ENCODE measurements at regions not wholly inside any gene's neighbourhood (a gene's known extent, or its start where the extent isn't known, plus 50 kb on each side); places are given as distances from the start of the nearest gene placed in this dataset.

DNA sequence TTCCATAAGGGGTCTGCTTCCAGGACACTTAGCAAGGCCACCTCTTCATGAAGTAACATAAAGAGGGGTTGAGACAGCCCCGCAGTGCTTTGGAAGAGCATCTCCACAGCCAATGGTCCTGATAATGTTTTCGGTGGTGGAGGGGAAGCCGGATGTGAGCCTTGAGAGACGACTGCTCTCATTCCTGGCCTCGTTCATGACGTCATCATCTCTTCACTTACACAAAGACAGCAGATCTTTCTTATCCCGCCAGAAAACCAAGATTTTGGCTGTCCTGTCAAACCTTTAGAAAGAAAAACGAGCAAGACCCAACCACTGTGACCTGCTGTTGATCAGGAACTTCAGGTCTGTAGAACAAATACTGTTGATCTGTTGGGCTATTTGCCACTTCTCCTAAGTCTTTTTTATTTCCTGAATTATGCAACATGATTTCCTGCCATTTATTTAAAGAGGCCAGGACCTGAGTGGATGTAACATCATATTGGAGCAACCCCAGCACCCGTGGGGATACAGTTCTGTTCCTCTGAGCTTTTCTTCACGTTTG lies 89.0 kb upstream of the IRX2 start:
- intact Hi-C loops (cut with DNase I) = no loop called here
- no peaks in the 10 kb centered on the region for H3K27me3 ChIP-seq (replicated peaks; ENCODE audit: insufficient read depth)
- no peak for TF ChIP-seq POLR2AphosphoS5 (IDR thresholded peaks at IDR 0.05)
- TF ChIP-seq, protein P1, sequence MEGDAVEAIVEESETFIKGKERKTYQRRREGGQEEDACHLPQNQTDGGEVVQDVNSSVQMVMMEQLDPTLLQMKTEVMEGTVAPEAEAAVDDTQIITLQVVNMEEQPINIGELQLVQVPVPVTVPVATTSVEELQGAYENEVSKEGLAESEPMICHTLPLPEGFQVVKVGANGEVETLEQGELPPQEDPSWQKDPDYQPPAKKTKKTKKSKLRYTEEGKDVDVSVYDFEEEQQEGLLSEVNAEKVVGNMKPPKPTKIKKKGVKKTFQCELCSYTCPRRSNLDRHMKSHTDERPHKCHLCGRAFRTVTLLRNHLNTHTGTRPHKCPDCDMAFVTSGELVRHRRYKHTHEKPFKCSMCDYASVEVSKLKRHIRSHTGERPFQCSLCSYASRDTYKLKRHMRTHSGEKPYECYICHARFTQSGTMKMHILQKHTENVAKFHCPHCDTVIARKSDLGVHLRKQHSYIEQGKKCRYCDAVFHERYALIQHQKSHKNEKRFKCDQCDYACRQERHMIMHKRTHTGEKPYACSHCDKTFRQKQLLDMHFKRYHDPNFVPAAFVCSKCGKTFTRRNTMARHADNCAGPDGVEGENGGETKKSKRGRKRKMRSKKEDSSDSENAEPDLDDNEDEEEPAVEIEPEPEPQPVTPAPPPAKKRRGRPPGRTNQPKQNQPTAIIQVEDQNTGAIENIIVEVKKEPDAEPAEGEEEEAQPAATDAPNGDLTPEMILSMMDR (IDR thresholded peaks at IDR 0.05) = no peak
- TF ChIP-seq POLR2A (IDR thresholded peaks at IDR 0.05) = no peak
- no peaks in the 10 kb centered on the region for H3K36me3 ChIP-seq
- H3K4me3 ChIP-seq = no peak overlapping the region
- no peaks in the 10 kb centered on the region for H3K4me1 ChIP-seq (replicated peaks)
- H3K9me3 ChIP-seq = no peaks in the 10 kb centered on the region
- DNase-seq (ENCODE audit: low spot score) = no peak
- no peak overlapping the region for H3K27ac ChIP-seq
- WGBS = 68% methylated on average over 10 of the region's 10 CpGs

DNA sequence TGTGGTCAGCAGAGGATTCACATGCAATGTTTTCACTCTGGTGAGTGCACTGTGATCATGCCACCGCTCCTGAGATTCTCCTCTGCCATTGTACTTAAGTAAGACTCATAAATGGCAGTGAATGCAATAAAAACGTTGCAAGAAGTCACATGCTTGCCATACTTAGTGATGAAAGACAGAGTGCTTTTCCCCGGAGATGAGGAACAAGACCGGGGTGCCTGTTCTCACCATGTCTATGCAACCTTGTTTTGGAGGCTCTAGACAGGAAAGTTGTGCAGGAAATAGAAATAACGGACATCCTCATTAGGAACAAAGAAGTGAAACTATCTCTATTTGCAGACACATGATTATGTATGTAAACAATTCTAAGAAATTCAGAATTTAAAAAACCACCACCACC lies 84.7 kb upstream of the IRX2 start:
- Histone ChIP-seq H3K36me3 (no peaks in the 10 kb centered on the region), H3K27ac (no peak overlapping the region), H3K4me1 (replicated peaks) (no peaks in the 10 kb centered on the region), H3K4me3 (no peak overlapping the region), H3K9me3 (no peaks in the 10 kb centered on the region), H3K27me3 (replicated peaks; ENCODE audit: insufficient read depth) (no peaks in the 10 kb centered on the region)
- DNase-seq (ENCODE audit: low spot score) = no peak
- WGBS = 40% methylated on average over 5 of the region's 5 CpGs
- TF ChIP-seq, protein P1 (IDR thresholded peaks at IDR 0.05) = no peak
- TF ChIP-seq POLR2A (IDR thresholded peaks at IDR 0.05) (no peak), POLR2AphosphoS5 (IDR thresholded peaks at IDR 0.05) (no peak)
- intact Hi-C loops (cut with DNase I) = no loop called here

DNA sequence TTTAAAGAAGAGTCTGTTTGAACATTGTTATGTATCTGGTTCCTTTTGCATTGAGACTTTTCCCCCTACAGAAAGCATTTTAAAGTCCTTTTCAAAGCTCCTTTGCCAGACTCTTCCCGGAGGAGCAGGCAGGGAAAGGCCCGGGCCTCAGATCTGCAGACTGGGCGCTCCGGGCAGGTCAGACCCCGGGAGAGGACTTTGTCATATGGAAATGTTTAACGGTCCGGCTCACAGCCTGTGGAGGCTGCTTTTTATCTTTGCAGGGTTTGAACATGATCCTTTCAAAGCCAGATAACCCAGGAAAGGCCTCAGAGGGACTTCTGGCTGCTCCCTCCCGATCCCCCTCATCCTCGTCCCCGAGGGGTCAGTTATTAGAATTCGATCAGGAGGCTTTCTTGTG lies 82.1 kb upstream of the IRX2 start:
- Histone ChIP-seq H3K27me3 (replicated peaks; ENCODE audit: insufficient read depth) (no peaks in the 10 kb centered on the region), H3K36me3 (no peaks in the 10 kb centered on the region), H3K9me3 (no peaks in the 10 kb centered on the region), H3K4me1 (replicated peaks) (no peaks in the 10 kb centered on the region), H3K27ac (no peak overlapping the region), H3K4me3 (no peak overlapping the region)
- TF ChIP-seq, protein P1 (IDR thresholded peaks at IDR 0.05) = no peak
- no peak for TF ChIP-seq POLR2AphosphoS5 (IDR thresholded peaks at IDR 0.05)
- TF ChIP-seq POLR2A (IDR thresholded peaks at IDR 0.05) = no peak
- intact Hi-C loops (cut with DNase I) = no loop called here
- no peak for DNase-seq (ENCODE audit: low spot score)
- WGBS = 56% methylated on average over 11 of the region's 11 CpGs

DNA sequence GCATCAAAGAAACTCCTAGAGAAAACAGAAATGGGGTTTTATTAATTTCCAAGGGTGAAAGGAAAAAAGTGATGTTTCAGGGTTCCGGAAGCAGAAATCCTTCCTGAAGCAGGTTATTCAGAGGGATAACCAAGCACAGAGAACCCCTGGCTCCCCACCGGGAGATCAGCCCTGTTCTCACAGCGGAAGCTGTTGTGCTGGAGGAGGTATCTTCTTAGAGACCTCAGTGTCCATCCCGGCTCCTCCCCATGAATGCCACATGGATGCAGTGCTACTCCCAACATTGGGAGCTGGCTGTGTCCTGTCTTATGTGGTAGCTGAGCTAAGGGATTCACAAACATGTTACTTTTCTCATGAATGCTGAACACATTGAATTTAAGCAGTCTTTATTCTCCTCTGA lies 80.9 kb upstream of the IRX2 start:
- intact Hi-C loops (cut with DNase I) = no loop called here

DNA sequence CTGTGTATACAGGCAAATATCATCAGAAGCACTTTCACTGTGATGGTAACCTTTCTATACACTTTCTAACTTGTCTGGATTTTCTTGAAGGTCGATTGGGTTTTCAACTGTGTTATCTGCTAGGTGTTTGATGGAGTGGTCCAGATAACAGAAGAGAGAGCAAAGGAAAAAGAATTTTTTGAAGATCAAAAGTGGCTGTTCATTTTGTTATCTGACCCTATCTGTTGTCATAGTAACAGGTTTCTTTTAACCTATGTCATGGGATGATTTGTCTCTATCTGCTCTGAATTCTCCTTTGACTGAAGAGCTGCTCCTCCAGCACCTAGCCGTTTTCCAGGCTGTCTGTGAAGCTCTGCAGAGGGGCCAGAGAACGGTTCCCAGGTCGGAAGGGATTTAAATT lies 77.8 kb upstream of the IRX2 start:
- TF ChIP-seq POLR2A (IDR thresholded peaks at IDR 0.05) (no peak), POLR2AphosphoS5 (IDR thresholded peaks at IDR 0.05) (no peak)
- TF ChIP-seq, protein P1 (IDR thresholded peaks at IDR 0.05) = no peak
- Histone ChIP-seq H3K9me3 (no peaks in the 10 kb centered on the region), H3K27me3 (replicated peaks; ENCODE audit: insufficient read depth) (no peaks in the 10 kb centered on the region), H3K4me3 (no peak overlapping the region), H3K27ac (no peak overlapping the region), H3K4me1 (replicated peaks) (no peaks in the 10 kb centered on the region), H3K36me3 (no peaks in the 10 kb centered on the region)
- WGBS = 17% methylated on average over 4 of the region's 4 CpGs
- intact Hi-C loops (cut with DNase I) = no loop called here
- no peak for DNase-seq (ENCODE audit: low spot score)

More for the DNA sequence above, 80.9 kb upstream of the IRX2 start:
- TF ChIP-seq, protein P1 (IDR thresholded peaks at IDR 0.05) = no peak
- TF ChIP-seq POLR2AphosphoS5 (IDR thresholded peaks at IDR 0.05) = no peak
- TF ChIP-seq POLR2A (IDR thresholded peaks at IDR 0.05) = no peak
- Histone ChIP-seq H3K27me3 (replicated peaks; ENCODE audit: insufficient read depth) (no peaks in the 10 kb centered on the region), H3K27ac (no peak overlapping the region), H3K36me3 (no peaks in the 10 kb centered on the region), H3K4me3 (no peak overlapping the region), H3K9me3 (no peaks in the 10 kb centered on the region), H3K4me1 (replicated peaks) (no peaks in the 10 kb centered on the region)
- WGBS = 81% methylated on average over 4 of the region's 4 CpGs
- DNase-seq (ENCODE audit: low spot score) = no peak
